ENCODE measurements at regions not wholly inside any gene's neighbourhood (a gene's known extent, or its start where the extent isn't known, plus 50 kb on each side); places are given as distances from the start of the nearest gene placed in this dataset.

- Histone ChIP-seq H3K4me3 (ENCODE audit: control insufficient read depth in 1 of 7, extremely low read depth in 1 of 7, insufficient read depth in 4 of 7, low read depth in 2 of 7, low read length in 6 of 7) (no peak overlapping the region), H3K9me3 (ENCODE audit: control extremely low read depth in 1 of 5, control insufficient read depth in 4 of 5, insufficient read depth in 2 of 5, low read depth in 1 of 5, low read length in 4 of 5) (peaks cover 0 to 7% (median 0%) of the 10 kb centered on the region in 5 experiments), H3K27ac (ENCODE audit: insufficient read depth in 1 of 2, low read depth in 1 of 2, low read length in 2 of 2, poor library complexity in 1 of 2, severe bottlenecking in 2 of 2) (no peak overlapping the region), H3K27me3 (replicated peaks in 2 of 5; ENCODE audit: control insufficient read depth in 4 of 5, insufficient read depth in 5 of 5, low read length in 4 of 5) (no peaks in the 10 kb centered on the region), H3K4me1 (ENCODE audit: control extremely low read depth in 1 of 4, control insufficient read depth in 4 of 4, insufficient read depth in 4 of 4, low read length in 3 of 4) (no peaks in the 10 kb centered on the region), H3K36me3 (ENCODE audit: control insufficient read depth in 4 of 4, insufficient read depth in 4 of 4, low read length in 3 of 4) (no peaks in the 10 kb centered on the region)
- ChIA-PET POLR2A (no interaction called here), CTCF (no interaction called here)
- DNase-seq, result no peak
- 100% methylated on average over 1 of the region's 2 CpGs for WGBS (ENCODE audit: insufficient coverage)
These were observed 542.1 kb downstream of the SLITRK1 start for GRCh38 chr13:83340170-83340569.

- CTCF ChIA-PET, result interaction anchor here (1.5 kb wide), 1 partner anchor 12 kb away, joined by 3 read pairs; no protein-coding TSS in a partner anchor
- no peak for DNase-seq
- no peaks in the 10 kb centered on the region for H3K27me3 ChIP-seq (replicated peaks in 2 of 5; ENCODE audit: control insufficient read depth in 4 of 5, insufficient read depth in 5 of 5, low read length in 4 of 5)
These were observed 548.5 kb downstream of the SLITRK1 start for GRCh38 chr13:83333614-83334388.

GRCh38 chr13:83332751-83333150, 549.5 kb downstream of the SLITRK1 start:
- no peak overlapping the region for H3K27ac ChIP-seq (ENCODE audit: insufficient read depth in 1 of 2, low read depth in 1 of 2, low read length in 2 of 2, poor library complexity in 1 of 2, severe bottlenecking in 2 of 2)
- CTCF ChIA-PET, result interaction anchor here (1.5 kb wide), 1 partner anchor 11 kb away, joined by 3 read pairs; no protein-coding TSS in a partner anchor
- POLR2A ChIA-PET, result no interaction called here

More at GRCh38 chr13:83333614-83334388, 548.5 kb downstream of the SLITRK1 start:
- Histone ChIP-seq H3K4me3 (ENCODE audit: control insufficient read depth in 1 of 7, extremely low read depth in 1 of 7, insufficient read depth in 4 of 7, low read depth in 2 of 7, low read length in 6 of 7) (no peak overlapping the region), H3K4me1 (ENCODE audit: control extremely low read depth in 1 of 4, control insufficient read depth in 4 of 4, insufficient read depth in 4 of 4, low read length in 3 of 4) (no peaks in the 10 kb centered on the region), H3K27ac (ENCODE audit: insufficient read depth in 1 of 2, low read depth in 1 of 2, low read length in 2 of 2, poor library complexity in 1 of 2, severe bottlenecking in 2 of 2) (no peak overlapping the region), H3K36me3 (ENCODE audit: control insufficient read depth in 4 of 4, insufficient read depth in 4 of 4, low read length in 3 of 4) (no peaks in the 10 kb centered on the region), H3K9me3 (ENCODE audit: control extremely low read depth in 1 of 5, control insufficient read depth in 4 of 5, insufficient read depth in 2 of 5, low read depth in 1 of 5, low read length in 4 of 5) (no peaks in the 10 kb centered on the region)
- POLR2A ChIA-PET, result no interaction called here
- 93% methylated on average over 3 of the region's 7 CpGs for whole genome bisulfite sequencing (ENCODE audit: insufficient coverage)

DNA sequence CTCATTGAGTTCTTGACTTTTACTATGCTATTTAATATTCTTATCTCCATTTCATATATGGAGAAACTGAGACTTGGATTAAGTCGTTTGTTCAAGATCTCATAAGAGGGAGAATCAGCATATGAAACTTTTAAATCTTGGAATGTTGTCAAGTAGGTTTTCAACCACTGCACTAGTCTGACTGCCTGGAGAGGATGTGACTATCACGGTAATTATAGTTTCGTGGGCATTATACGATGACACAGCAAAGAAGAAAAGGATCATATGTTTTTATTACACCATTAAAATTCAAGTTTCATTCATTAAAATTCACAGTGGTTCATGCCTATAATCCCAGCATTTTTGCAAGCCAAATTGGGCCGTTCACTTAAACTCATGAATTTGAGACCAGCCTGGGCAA, 555.2 kb downstream of the SLITRK1 start:
- H3K27ac ChIP-seq (ENCODE audit: insufficient read depth in 1 of 2, low read depth in 1 of 2, low read length in 2 of 2, poor library complexity in 1 of 2, severe bottlenecking in 2 of 2), result no peak overlapping the region
- H3K36me3 ChIP-seq (ENCODE audit: control insufficient read depth in 4 of 4, insufficient read depth in 4 of 4, low read length in 3 of 4), result no peaks in the 10 kb centered on the region
- H3K27me3 ChIP-seq (replicated peaks in 2 of 5; ENCODE audit: control insufficient read depth in 4 of 5, insufficient read depth in 5 of 5, low read length in 4 of 5), result no peaks in the 10 kb centered on the region
- POLR2A ChIA-PET, result no interaction called here
- DNase-seq, result peak in 2 of 3 donors; percentile 1 to 6
- CTCF ChIA-PET, result no interaction called here
- no peaks in the 10 kb centered on the region for H3K4me1 ChIP-seq (ENCODE audit: control extremely low read depth in 1 of 4, control insufficient read depth in 4 of 4, insufficient read depth in 4 of 4, low read length in 3 of 4)
- no peak overlapping the region for H3K4me3 ChIP-seq (ENCODE audit: control insufficient read depth in 1 of 7, extremely low read depth in 1 of 7, insufficient read depth in 4 of 7, low read depth in 2 of 7, low read length in 6 of 7)
- peaks cover 0 to 2% (median 0%) of the 10 kb centered on the region in 5 experiments for H3K9me3 ChIP-seq (ENCODE audit: control extremely low read depth in 1 of 5, control insufficient read depth in 4 of 5, insufficient read depth in 2 of 5, low read depth in 1 of 5, low read length in 4 of 5)
- WGBS (ENCODE audit: insufficient coverage), result 100% methylated on average over 3 of the region's 5 CpGs

More at GRCh38 chr13:83332751-83333150, 549.5 kb downstream of the SLITRK1 start:
- no peaks in the 10 kb centered on the region for H3K36me3 ChIP-seq (ENCODE audit: control insufficient read depth in 4 of 4, insufficient read depth in 4 of 4, low read length in 3 of 4)
- H3K4me1 ChIP-seq (ENCODE audit: control extremely low read depth in 1 of 4, control insufficient read depth in 4 of 4, insufficient read depth in 4 of 4, low read length in 3 of 4), result no peaks in the 10 kb centered on the region
- no peak overlapping the region for H3K4me3 ChIP-seq (ENCODE audit: control insufficient read depth in 1 of 7, extremely low read depth in 1 of 7, insufficient read depth in 4 of 7, low read depth in 2 of 7, low read length in 6 of 7)
- H3K9me3 ChIP-seq (ENCODE audit: control extremely low read depth in 1 of 5, control insufficient read depth in 4 of 5, insufficient read depth in 2 of 5, low read depth in 1 of 5, low read length in 4 of 5), result peaks cover 0 to 2% (median 0%) of the 10 kb centered on the region in 5 experiments
- no CpG with 5 or more reads among the region's 3 CpGs for WGBS (ENCODE audit: insufficient coverage)
- no peaks in the 10 kb centered on the region for H3K27me3 ChIP-seq (replicated peaks in 2 of 5; ENCODE audit: control insufficient read depth in 4 of 5, insufficient read depth in 5 of 5, low read length in 4 of 5)
- no peak for DNase-seq

- peaks cover 0 to 2% (median 0%) of the 10 kb centered on the region in 5 experiments for H3K9me3 ChIP-seq (ENCODE audit: control extremely low read depth in 1 of 5, control insufficient read depth in 4 of 5, insufficient read depth in 2 of 5, low read depth in 1 of 5, low read length in 4 of 5)
- no peak overlapping the region for H3K27ac ChIP-seq (ENCODE audit: insufficient read depth in 1 of 2, low read depth in 1 of 2, low read length in 2 of 2, poor library complexity in 1 of 2, severe bottlenecking in 2 of 2)
- H3K4me3 ChIP-seq (ENCODE audit: control insufficient read depth in 1 of 7, extremely low read depth in 1 of 7, insufficient read depth in 4 of 7, low read depth in 2 of 7, low read length in 6 of 7), result no peak overlapping the region
- H3K36me3 ChIP-seq (ENCODE audit: control insufficient read depth in 4 of 4, insufficient read depth in 4 of 4, low read length in 3 of 4), result no peaks in the 10 kb centered on the region
- DNase-seq, result no peak
- H3K27me3 ChIP-seq (replicated peaks in 2 of 5; ENCODE audit: control insufficient read depth in 4 of 5, insufficient read depth in 5 of 5, low read length in 4 of 5), result no peaks in the 10 kb centered on the region
- H3K4me1 ChIP-seq (ENCODE audit: control extremely low read depth in 1 of 4, control insufficient read depth in 4 of 4, insufficient read depth in 4 of 4, low read length in 3 of 4), result no peaks in the 10 kb centered on the region
- 100% methylated on average over 1 of the region's 2 CpGs for WGBS (ENCODE audit: insufficient coverage)
- ChIA-PET POLR2A (no interaction called here), CTCF (no interaction called here)
These were observed 557.0 kb downstream of the SLITRK1 start for GRCh38 chr13:83325125-83325853.

DNA sequence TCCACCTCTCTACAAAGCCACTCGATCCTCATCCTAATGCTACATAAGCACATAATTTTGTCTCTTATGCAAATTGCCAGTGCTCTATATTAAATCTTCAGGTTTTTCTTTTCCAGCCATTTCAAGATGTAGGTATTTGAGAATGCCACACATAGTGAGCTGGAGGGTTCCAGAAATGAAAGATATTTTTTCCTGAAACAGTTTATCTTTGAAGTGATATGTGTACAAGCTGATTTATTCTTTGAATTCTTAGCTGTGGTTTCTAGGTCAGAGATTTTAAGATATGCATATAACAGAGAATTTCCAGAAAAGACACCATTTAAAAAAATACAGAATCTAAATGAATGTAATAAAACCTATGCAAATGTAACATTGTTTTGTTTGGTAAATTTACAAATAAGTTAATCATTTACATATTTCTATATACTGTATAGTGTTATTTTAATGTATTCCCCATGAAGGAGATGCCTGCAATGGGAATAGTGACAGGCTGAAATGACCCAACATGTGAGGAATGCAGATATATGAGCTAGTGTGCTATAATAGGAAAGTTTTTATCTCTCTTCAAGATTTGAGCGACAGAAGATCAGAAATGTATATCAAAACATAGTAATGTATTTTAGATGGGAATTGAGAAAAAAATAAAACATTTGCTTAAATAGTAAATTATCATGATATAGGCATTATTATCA, 570.2 kb downstream of the SLITRK1 start:
- H3K4me3 ChIP-seq (ENCODE audit: control insufficient read depth in 1 of 7, extremely low read depth in 1 of 7, insufficient read depth in 4 of 7, low read depth in 2 of 7, low read length in 6 of 7), result no peak overlapping the region
- no peak overlapping the region for H3K27ac ChIP-seq (ENCODE audit: insufficient read depth in 1 of 2, low read depth in 1 of 2, low read length in 2 of 2, poor library complexity in 1 of 2, severe bottlenecking in 2 of 2)
- no CpG with 5 or more reads among the region's 2 CpGs for WGBS (ENCODE audit: insufficient coverage)
- DNase-seq, result no peak
- no peaks in the 10 kb centered on the region for H3K36me3 ChIP-seq (ENCODE audit: control insufficient read depth in 4 of 4, insufficient read depth in 4 of 4, low read length in 3 of 4)
- peaks cover 0 to 2% (median under 1%) of the 10 kb centered on the region in 4 experiments for H3K4me1 ChIP-seq (ENCODE audit: control extremely low read depth in 1 of 4, control insufficient read depth in 4 of 4, insufficient read depth in 4 of 4, low read length in 3 of 4)
- peaks cover 0 to 3% (median 0%) of the 10 kb centered on the region in 5 experiments for H3K9me3 ChIP-seq (ENCODE audit: control extremely low read depth in 1 of 5, control insufficient read depth in 4 of 5, insufficient read depth in 2 of 5, low read depth in 1 of 5, low read length in 4 of 5)
- ChIA-PET POLR2A (no interaction called here), CTCF (no interaction called here)
- no peaks in the 10 kb centered on the region for H3K27me3 ChIP-seq (replicated peaks in 2 of 5; ENCODE audit: control insufficient read depth in 4 of 5, insufficient read depth in 5 of 5, low read length in 4 of 5)

Measured in common myeloid progenitor, CD34-positive (primary cell).